Liver (tissue), 8 donors: ENCODE measurements at regions not wholly inside any gene's neighbourhood (a gene's known extent, or its start where the extent isn't known, plus 50 kb on each side); places are given as distances from the start of the nearest gene placed in this dataset.

Source experiments
- DNase-seq: peaks from one replicate; pipeline ENCODE4 v3.0.0-alpha.2; 2017; ENCODE audit warnings: low spot score
- H3K27ac ChIP-seq, 2 donors: one replicate each; pipeline ENCODE4 v1.7.0; 2013; ENCODE audit warnings: inconsistent platforms in 2 of 2, low read length in 2 of 2, control low read depth in 1 of 2, low read depth in 1 of 2, mild to moderate bottlenecking in 1 of 2
- H3K27me3 ChIP-seq, 4 donors: one replicate each; pipeline versions ENCODE4 v1.6.1 to v1.7.0; 2013; ENCODE audit warnings: low read length in 3 of 4, inconsistent platforms in 1 of 4, mild to moderate bottlenecking in 1 of 4, moderate library complexity in 1 of 4; ENCODE audit not compliant: control insufficient read depth in 4 of 4, insufficient read depth in 4 of 4
- H3K36me3 ChIP-seq, 4 donors: one replicate each; pipeline versions ENCODE4 v1.6.1 to v1.7.0; 2013; ENCODE audit warnings: low read length in 3 of 4, mild to moderate bottlenecking in 3 of 4, low read depth in 1 of 4, moderate library complexity in 1 of 4; ENCODE audit not compliant: control insufficient read depth in 4 of 4, insufficient read depth in 3 of 4
- H3K4me1 ChIP-seq, 4 donors: one replicate each; pipeline versions ENCODE4 v1.6.1 to v1.7.0; 2013; ENCODE audit warnings: low read length in 3 of 4, mild to moderate bottlenecking in 3 of 4, moderate library complexity in 1 of 4; ENCODE audit not compliant: control insufficient read depth in 4 of 4, insufficient read depth in 4 of 4
- H3K4me3 ChIP-seq, 3 donors: one replicate each; pipeline versions ENCODE4 v1.6.1 to v1.7.0; 2013; ENCODE audit warnings: low read length in 3 of 3, control low read depth in 1 of 3, low read depth in 1 of 3, mild to moderate bottlenecking in 1 of 3
- H3K9ac ChIP-seq, 2 donors: one replicate each; pipeline ENCODE4 v1.7.0; 2013; ENCODE audit warnings: low read length in 2 of 2, mild to moderate bottlenecking in 2 of 2, moderate library complexity in 2 of 2, control low read depth in 1 of 2, low read depth in 1 of 2
- H3K9me3 ChIP-seq, 4 donors: one replicate each; pipeline versions ENCODE4 v1.6.1 to v1.7.0; 2013; ENCODE audit warnings: low read length in 3 of 4; ENCODE audit not compliant: control insufficient read depth in 4 of 4
- EGR1 ChIP-seq, 2 donors: IDR thresholded peaks; 2 replicates each; pipeline ENCODE4 v1.6.1; 2016 to 2018; ENCODE audit warnings: antibody characterized with exemption in 2 of 2, low read depth in 2 of 2
- FOXA1 ChIP-seq: IDR thresholded peaks from 2 replicates; pipeline ENCODE4 v1.6.1; 2016; ENCODE audit warnings: antibody characterized with exemption
- FOXA2 ChIP-seq: IDR thresholded peaks from 2 replicates; pipeline ENCODE4 v1.6.1; 2016; ENCODE audit warnings: antibody characterized with exemption
- GABPA ChIP-seq, 2 donors: IDR thresholded peaks in 1 of 2; conservative IDR thresholded peaks in 1 of 2; 2 replicates each; pipeline ENCODE4 v1.6.1; 2016; ENCODE audit warnings: antibody characterized with exemption in 2 of 2, mild to moderate bottlenecking in 1 of 2, moderate library complexity in 1 of 2
- HNF4A ChIP-seq, 2 donors: conservative IDR thresholded peaks; 2 replicates each; pipeline ENCODE4 v1.6.1; 2016; ENCODE audit warnings: antibody characterized with exemption in 2 of 2, mild to moderate bottlenecking in 2 of 2
- HNF4G ChIP-seq: IDR thresholded peaks from 2 replicates; pipeline ENCODE4 v1.6.1; 2016; ENCODE audit warnings: antibody characterized with exemption
- JUND ChIP-seq, 2 donors: IDR thresholded peaks; 2 replicates each; pipeline ENCODE4 v1.6.1; 2016; ENCODE audit warnings: antibody characterized with exemption in 2 of 2
- NR2F2 ChIP-seq: IDR thresholded peaks from 2 replicates; pipeline ENCODE4 v1.6.1; 2016; ENCODE audit warnings: antibody characterized with exemption
- RAD21 ChIP-seq, 2 donors: IDR thresholded peaks; 2 replicates each; pipeline ENCODE4 v1.6.1; 2016; ENCODE audit warnings: antibody characterized with exemption in 2 of 2, mild to moderate bottlenecking in 2 of 2
- RXRA ChIP-seq, 2 donors: IDR thresholded peaks; 2 replicates each; pipeline ENCODE4 v1.6.1; 2017 to 2018; ENCODE audit warnings: antibody characterized with exemption in 2 of 2, mild to moderate bottlenecking in 1 of 2
- SP1 ChIP-seq: IDR thresholded peaks from 2 replicates; pipeline ENCODE4 v1.6.1; 2018; ENCODE audit warnings: antibody characterized with exemption, mild to moderate bottlenecking
- TAF1 ChIP-seq: conservative IDR thresholded peaks from 2 replicates; pipeline ENCODE4 v1.6.1; 2016; ENCODE audit warnings: antibody characterized with exemption, mild to moderate bottlenecking
- YY1 ChIP-seq: IDR thresholded peaks from 2 replicates; pipeline ENCODE4 v1.6.1; 2016; ENCODE audit warnings: antibody characterized with exemption, mild to moderate bottlenecking
- WGBS: extraction: QIAGEN DNeasy Blood & Tissue Kit; methylation state at CpG from one replicate; pipeline ENCODE4 v1.1.7; 2013; 5-methylcytosine and 5-hydroxymethylcytosine counted together
- TF ChIP-seq, protein P1 (sequence below): fragments of 150-350 bp; IDR thresholded peaks from 2 replicates; pipeline ENCODE4 v1.5.1; 2017; ENCODE audit warnings: improper control_type of control experiment, low read depth, low read length; ENCODE audit not compliant: missing input control
- TF ChIP-seq, protein P2 (sequence below): IDR thresholded peaks from 2 replicates; pipeline ENCODE4 v1.6.1; 2016; ENCODE audit warnings: antibody characterized with exemption
- TF ChIP-seq, protein P3 (sequence below): IDR thresholded peaks from 2 replicates; pipeline ENCODE4 v1.6.1; 2016; ENCODE audit warnings: antibody characterized with exemption
- TF ChIP-seq, protein P4 (sequence below): IDR thresholded peaks from 2 replicates; pipeline ENCODE4 v1.6.1; 2016; ENCODE audit warnings: antibody characterized with exemption
- TF ChIP-seq, protein P5 (sequence below): IDR thresholded peaks from 2 replicates; pipeline ENCODE4 v1.6.1; 2016; ENCODE audit warnings: antibody characterized with exemption, mild to moderate bottlenecking
- donor health status: healthy.
- donor health status: healthy.
- donor health status: healthy.
- donor health status: healthy.
- donor health status: healthy.

DNA sequence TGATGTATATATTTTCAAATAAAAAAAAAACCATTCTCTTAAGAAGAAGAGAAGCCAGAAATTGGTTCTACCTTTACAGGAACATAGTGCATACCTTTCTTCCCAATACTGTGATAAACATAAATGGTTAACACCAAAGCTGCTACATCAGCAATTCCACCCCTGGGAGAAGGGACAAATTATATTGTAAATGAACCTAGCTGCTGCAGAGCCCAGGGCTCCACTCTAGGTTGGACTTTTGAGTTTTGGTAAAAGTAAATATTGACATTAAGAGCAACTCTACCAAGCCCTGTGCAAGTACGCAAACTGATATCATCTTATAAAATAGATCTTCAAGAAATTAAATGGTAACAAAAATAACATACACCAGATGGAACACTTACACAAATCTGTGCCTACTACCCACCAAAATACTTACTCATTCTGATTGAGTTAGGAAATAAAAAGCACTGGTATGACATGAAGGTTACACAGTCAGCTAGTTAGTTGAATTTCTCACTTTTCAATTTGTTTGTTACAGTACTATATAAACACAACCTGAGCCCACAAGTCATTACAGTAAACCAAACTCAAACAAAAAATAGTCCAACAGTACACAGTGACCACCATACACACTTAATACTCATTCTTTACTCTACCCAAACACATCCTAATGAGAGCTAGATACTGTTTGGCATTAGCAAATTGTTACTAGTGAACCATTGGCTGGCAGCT, 223.3 kb upstream of the HEY2 start:
- TF ChIP-seq HNF4A (conservative IDR thresholded peaks at IDR 0.05) (peak; percentile 84 to 91), JUND (IDR thresholded peaks at IDR 0.05) (peak in 1 of 2 donors; percentile 55), NR2F2 (no peak), RAD21 (IDR thresholded peaks at IDR 0.05) (peak; percentile 42 to 56), SP1 (peak; percentile 84), TAF1 (no peak), HNF4G (peak; percentile 65), FOXA2 (peak; percentile 92), FOXA1 (peak; percentile 88), RXRA (IDR thresholded peaks at IDR 0.05) (peak; percentile 45 to 63), EGR1 (IDR thresholded peaks at IDR 0.05; ENCODE audit: low read depth in 2 of 2) (no peak), YY1 (peak; percentile 32), GABPA (IDR thresholded peaks at IDR 0.05 in 1 of 2, conservative IDR thresholded peaks at IDR 0.05 in 1 of 2) (no peak)
- TF ChIP-seq, protein P1, sequence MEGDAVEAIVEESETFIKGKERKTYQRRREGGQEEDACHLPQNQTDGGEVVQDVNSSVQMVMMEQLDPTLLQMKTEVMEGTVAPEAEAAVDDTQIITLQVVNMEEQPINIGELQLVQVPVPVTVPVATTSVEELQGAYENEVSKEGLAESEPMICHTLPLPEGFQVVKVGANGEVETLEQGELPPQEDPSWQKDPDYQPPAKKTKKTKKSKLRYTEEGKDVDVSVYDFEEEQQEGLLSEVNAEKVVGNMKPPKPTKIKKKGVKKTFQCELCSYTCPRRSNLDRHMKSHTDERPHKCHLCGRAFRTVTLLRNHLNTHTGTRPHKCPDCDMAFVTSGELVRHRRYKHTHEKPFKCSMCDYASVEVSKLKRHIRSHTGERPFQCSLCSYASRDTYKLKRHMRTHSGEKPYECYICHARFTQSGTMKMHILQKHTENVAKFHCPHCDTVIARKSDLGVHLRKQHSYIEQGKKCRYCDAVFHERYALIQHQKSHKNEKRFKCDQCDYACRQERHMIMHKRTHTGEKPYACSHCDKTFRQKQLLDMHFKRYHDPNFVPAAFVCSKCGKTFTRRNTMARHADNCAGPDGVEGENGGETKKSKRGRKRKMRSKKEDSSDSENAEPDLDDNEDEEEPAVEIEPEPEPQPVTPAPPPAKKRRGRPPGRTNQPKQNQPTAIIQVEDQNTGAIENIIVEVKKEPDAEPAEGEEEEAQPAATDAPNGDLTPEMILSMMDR, result no peak
- TF ChIP-seq, protein P2, sequence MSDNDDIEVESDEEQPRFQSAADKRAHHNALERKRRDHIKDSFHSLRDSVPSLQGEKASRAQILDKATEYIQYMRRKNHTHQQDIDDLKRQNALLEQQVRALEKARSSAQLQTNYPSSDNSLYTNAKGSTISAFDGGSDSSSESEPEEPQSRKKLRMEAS, result peak; percentile 29
- TF ChIP-seq, protein P3, sequence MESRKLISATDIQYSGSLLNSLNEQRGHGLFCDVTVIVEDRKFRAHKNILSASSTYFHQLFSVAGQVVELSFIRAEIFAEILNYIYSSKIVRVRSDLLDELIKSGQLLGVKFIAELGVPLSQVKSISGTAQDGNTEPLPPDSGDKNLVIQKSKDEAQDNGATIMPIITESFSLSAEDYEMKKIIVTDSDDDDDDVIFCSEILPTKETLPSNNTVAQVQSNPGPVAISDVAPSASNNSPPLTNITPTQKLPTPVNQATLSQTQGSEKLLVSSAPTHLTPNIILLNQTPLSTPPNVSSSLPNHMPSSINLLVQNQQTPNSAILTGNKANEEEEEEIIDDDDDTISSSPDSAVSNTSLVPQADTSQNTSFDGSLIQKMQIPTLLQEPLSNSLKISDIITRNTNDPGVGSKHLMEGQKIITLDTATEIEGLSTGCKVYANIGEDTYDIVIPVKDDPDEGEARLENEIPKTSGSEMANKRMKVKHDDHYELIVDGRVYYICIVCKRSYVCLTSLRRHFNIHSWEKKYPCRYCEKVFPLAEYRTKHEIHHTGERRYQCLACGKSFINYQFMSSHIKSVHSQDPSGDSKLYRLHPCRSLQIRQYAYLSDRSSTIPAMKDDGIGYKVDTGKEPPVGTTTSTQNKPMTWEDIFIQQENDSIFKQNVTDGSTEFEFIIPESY, result peak; percentile 27
- TF ChIP-seq, protein P4, sequence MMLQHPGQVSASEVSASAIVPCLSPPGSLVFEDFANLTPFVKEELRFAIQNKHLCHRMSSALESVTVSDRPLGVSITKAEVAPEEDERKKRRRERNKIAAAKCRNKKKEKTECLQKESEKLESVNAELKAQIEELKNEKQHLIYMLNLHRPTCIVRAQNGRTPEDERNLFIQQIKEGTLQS, result no peak
- TF ChIP-seq, protein P5, sequence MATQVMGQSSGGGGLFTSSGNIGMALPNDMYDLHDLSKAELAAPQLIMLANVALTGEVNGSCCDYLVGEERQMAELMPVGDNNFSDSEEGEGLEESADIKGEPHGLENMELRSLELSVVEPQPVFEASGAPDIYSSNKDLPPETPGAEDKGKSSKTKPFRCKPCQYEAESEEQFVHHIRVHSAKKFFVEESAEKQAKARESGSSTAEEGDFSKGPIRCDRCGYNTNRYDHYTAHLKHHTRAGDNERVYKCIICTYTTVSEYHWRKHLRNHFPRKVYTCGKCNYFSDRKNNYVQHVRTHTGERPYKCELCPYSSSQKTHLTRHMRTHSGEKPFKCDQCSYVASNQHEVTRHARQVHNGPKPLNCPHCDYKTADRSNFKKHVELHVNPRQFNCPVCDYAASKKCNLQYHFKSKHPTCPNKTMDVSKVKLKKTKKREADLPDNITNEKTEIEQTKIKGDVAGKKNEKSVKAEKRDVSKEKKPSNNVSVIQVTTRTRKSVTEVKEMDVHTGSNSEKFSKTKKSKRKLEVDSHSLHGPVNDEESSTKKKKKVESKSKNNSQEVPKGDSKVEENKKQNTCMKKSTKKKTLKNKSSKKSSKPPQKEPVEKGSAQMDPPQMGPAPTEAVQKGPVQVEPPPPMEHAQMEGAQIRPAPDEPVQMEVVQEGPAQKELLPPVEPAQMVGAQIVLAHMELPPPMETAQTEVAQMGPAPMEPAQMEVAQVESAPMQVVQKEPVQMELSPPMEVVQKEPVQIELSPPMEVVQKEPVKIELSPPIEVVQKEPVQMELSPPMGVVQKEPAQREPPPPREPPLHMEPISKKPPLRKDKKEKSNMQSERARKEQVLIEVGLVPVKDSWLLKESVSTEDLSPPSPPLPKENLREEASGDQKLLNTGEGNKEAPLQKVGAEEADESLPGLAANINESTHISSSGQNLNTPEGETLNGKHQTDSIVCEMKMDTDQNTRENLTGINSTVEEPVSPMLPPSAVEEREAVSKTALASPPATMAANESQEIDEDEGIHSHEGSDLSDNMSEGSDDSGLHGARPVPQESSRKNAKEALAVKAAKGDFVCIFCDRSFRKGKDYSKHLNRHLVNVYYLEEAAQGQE, result no peak
- H3K9ac ChIP-seq, result no peak overlapping the region
- H3K9me3 ChIP-seq, result no peaks in the 10 kb centered on the region
- H3K27ac ChIP-seq, result peak overlapping the region in 1 of 2 donors; percentile 15
- H3K36me3 ChIP-seq, result no peaks in the 10 kb centered on the region
- H3K4me3 ChIP-seq, result no peak overlapping the region
- no peaks in the 10 kb centered on the region for H3K27me3 ChIP-seq
- DNase-seq, result no peak
- H3K4me1 ChIP-seq, result peaks cover 1 to 18% (median 8%) of the 10 kb centered on the region in 4 donors
- WGBS, result 1% methylated on average over 1 of the region's 1 CpG
